ENCODE measurements at regions not wholly inside any gene's neighbourhood (a gene's known extent, or its start where the extent isn't known, plus 50 kb on each side); places are given as distances from the start of the nearest gene placed in this dataset.
"Not testable (repeated sequence)": the region's sequence is repeated elsewhere in the genome, so short reads cannot be mapped to it uniquely, and the experiment has no call there.

- DNase-seq, result no peak
Measured at GRCh38 chr14:106599209-106599608, 1072.8 kb downstream of the TMEM121 start.

GRCh38 chr14:106605548-106606448 lies 1079.4 kb downstream of the TMEM121 start:
- DNase-seq, result no peak

GRCh38 chr14:106606936-106607335 lies 1080.6 kb downstream of the TMEM121 start:
- no peak for DNase-seq

GRCh38 chr14:106610691-106611090 lies 1084.3 kb downstream of the TMEM121 start:
- no peak for DNase-seq

GRCh38 chr14:106613256-106613655 lies 1086.9 kb downstream of the TMEM121 start:
- DNase-seq, result no peak

GRCh38 chr14:106618471-106618951 lies 1092.1 kb downstream of the TMEM121 start:
- DNase-seq, result not testable (repeated sequence)

GRCh38 chr14:106619606-106620005 lies 1093.2 kb downstream of the TMEM121 start:
- no peak for DNase-seq

GRCh38 chr14:106620368-106620767 lies 1094.0 kb downstream of the TMEM121 start:
- DNase-seq, result no peak

GRCh38 chr14:106622200-106622745 lies 1095.9 kb downstream of the TMEM121 start:
- no peak for DNase-seq

GRCh38 chr14:106625186-106625585 lies 1098.8 kb downstream of the TMEM121 start:
- DNase-seq, result no peak

- not testable (repeated sequence) for DNase-seq
Measured at GRCh38 chr14:106626469-106626868, 1100.1 kb downstream of the TMEM121 start.

GRCh38 chr14:106626942-106627588 lies 1100.7 kb downstream of the TMEM121 start:
- not testable (repeated sequence) for DNase-seq

- DNase-seq, result no peak
Measured at GRCh38 chr14:106631879-106632278, 1105.5 kb downstream of the TMEM121 start.

- no peak for DNase-seq
Measured at GRCh38 chr14:106633721-106634120, 1107.3 kb downstream of the TMEM121 start.

GRCh38 chr14:106635569-106635968 lies 1109.2 kb downstream of the TMEM121 start:
- DNase-seq, result no peak

GRCh38 chr14:106638786-106639452 lies 1112.5 kb downstream of the TMEM121 start:
- DNase-seq, result not testable (repeated sequence)

- DNase-seq, result no peak
Measured at GRCh38 chr14:106642090-106642489, 1115.7 kb downstream of the TMEM121 start.

- not testable (repeated sequence) for DNase-seq
Measured at GRCh38 chr14:106642971-106643370, 1116.6 kb downstream of the TMEM121 start.

- DNase-seq, result not testable (repeated sequence)
Measured at GRCh38 chr14:106648874-106649273, 1122.5 kb downstream of the TMEM121 start.

GRCh38 chr14:106651016-106651415 lies 1124.6 kb downstream of the TMEM121 start:
- no peak for DNase-seq

- no peak for DNase-seq
Measured at GRCh38 chr14:106652494-106652893, 1126.1 kb downstream of the TMEM121 start.

GRCh38 chr14:106657460-106657859 lies 1131.1 kb downstream of the TMEM121 start:
- no peak for DNase-seq

Measured in HCEC 1CT (cell line).